C4-2B (cell line): ENCODE measurements at regions not wholly inside any gene's neighbourhood (a gene's known extent, or its start where the extent isn't known, plus 50 kb on each side); places are given as distances from the start of the nearest gene placed in this dataset.

Source experiments
- ZFX ChIP-seq: fragments of 450-650 bp; IDR thresholded peaks from 2 replicates; pipeline ENCODE4 v1.6.1; 2017
- TF ChIP-seq, protein P1 (sequence below): fragments of 450-650 bp; conservative IDR thresholded peaks from 2 replicates; pipeline ENCODE4 v1.5.1; 2017; ENCODE audit warnings: mild to moderate bottlenecking

DNA sequence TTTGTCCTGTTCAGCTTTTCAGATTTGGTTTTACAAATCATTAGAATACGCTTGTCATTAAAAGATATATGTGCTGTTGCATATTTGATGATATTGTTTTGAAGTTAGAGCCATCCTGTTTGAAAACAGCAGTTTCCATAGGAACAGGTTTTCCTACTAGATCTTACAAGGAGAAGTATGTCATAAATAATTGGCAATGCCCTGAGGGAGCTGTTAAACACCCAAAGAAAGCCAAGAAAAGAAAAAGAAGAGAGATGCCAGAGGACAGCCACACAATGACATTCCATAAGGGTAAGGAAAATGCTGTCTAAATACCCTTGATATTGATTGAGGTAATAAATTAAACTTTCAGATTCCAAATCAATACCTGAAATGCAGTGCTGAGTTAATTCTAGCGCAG, 392.2 kb upstream of the CRIM1 start:
- TF ChIP-seq, protein P1, sequence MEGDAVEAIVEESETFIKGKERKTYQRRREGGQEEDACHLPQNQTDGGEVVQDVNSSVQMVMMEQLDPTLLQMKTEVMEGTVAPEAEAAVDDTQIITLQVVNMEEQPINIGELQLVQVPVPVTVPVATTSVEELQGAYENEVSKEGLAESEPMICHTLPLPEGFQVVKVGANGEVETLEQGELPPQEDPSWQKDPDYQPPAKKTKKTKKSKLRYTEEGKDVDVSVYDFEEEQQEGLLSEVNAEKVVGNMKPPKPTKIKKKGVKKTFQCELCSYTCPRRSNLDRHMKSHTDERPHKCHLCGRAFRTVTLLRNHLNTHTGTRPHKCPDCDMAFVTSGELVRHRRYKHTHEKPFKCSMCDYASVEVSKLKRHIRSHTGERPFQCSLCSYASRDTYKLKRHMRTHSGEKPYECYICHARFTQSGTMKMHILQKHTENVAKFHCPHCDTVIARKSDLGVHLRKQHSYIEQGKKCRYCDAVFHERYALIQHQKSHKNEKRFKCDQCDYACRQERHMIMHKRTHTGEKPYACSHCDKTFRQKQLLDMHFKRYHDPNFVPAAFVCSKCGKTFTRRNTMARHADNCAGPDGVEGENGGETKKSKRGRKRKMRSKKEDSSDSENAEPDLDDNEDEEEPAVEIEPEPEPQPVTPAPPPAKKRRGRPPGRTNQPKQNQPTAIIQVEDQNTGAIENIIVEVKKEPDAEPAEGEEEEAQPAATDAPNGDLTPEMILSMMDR: no peak
- TF ChIP-seq ZFX: no peak
